A673 (cell line): ENCODE measurements at regions not wholly inside any gene's neighbourhood (a gene's known extent, or its start where the extent isn't known, plus 50 kb on each side); places are given as distances from the start of the nearest gene placed in this dataset.

ENCODE experiments used
- BruUV-seq: library from RNA; stranded (reverse); fragments of 400-500 nt; replicated peaks from 2 replicates; lab custom pipeline; 2021; lab: Mats Ljungman, UMichigan
- CTCF ChIA-PET: fragments of 300-600 bp; sonication (Branson Sonifier 250); formaldehyde crosslinking; loops from one replicate; lab custom pipeline; 2022; ENCODE audit warnings: antibody characterized with exemption; lab: Charles Lee
- POLR2A ChIA-PET: fragments of 300-600 bp; sonication (Branson Sonifier 250); formaldehyde crosslinking; loops from one replicate; lab custom pipeline; 2022; ENCODE audit warnings: antibody characterized with exemption; ENCODE audit not compliant: low non-redundant PET; lab: Charles Lee
- DNase-seq: peaks from one replicate; pipeline ENCODE4 v3.0.0-alpha.2; 2015; ENCODE audit warnings: low spot score
- H3K27ac ChIP-seq: fragments of 200-600 bp; sonication (generic); 2 replicates; pipeline ENCODE4 v1.5.1; 2016; ENCODE audit warnings: mixed run types, low read depth, mild to moderate bottlenecking, mixed read lengths, antibody characterized with exemption, low read length; ENCODE audit not compliant: poor library complexity, severe bottlenecking
- H3K27me3 ChIP-seq: fragments of 200-600 bp; sonication (generic); replicated peaks from 2 replicates; pipeline ENCODE4 v1.6.1; 2017; ENCODE audit warnings: mixed run types, low read depth, mild to moderate bottlenecking, mixed read lengths, antibody characterized with exemption, low read length; ENCODE audit not compliant: insufficient read depth, poor library complexity
- H3K36me3 ChIP-seq: fragments of 200-600 bp; sonication (generic); 2 replicates; pipeline ENCODE4 v1.6.1; 2016; ENCODE audit warnings: mixed run types, mild to moderate bottlenecking, mixed read lengths, antibody characterized with exemption, low read length; ENCODE audit not compliant: insufficient read depth, poor library complexity, severe bottlenecking
- H3K4me1 ChIP-seq: fragments of 200-600 bp; sonication (generic); 2 replicates; pipeline ENCODE4 v1.6.1; 2017; ENCODE audit warnings: mixed run types, mild to moderate bottlenecking, mixed read lengths, antibody characterized with exemption, low read length; ENCODE audit not compliant: insufficient read depth, poor library complexity, severe bottlenecking
- H3K4me3 ChIP-seq: fragments of 200-600 bp; sonication (generic); 2 replicates; pipeline ENCODE4 v1.5.1; 2016; ENCODE audit warnings: low read depth, mixed run types, mild to moderate bottlenecking, mixed read lengths, low read length; ENCODE audit not compliant: poor library complexity, severe bottlenecking
- H3K9me3 ChIP-seq: fragments of 200-600 bp; sonication (generic); 2 replicates; pipeline ENCODE4 v1.6.1; 2016; ENCODE audit warnings: mixed run types, low read depth, mild to moderate bottlenecking, mixed read lengths, antibody characterized with exemption, low read length; ENCODE audit not compliant: poor library complexity, severe bottlenecking
- CTCF ChIP-seq: fragments of 300-800, 200-600 bp; sonication (generic); conservative IDR thresholded peaks from 2 replicates; pipeline ENCODE4 v1.5.1; 2017; ENCODE audit warnings: low read depth, mild to moderate bottlenecking, antibody characterized with exemption, low read length, moderate library complexity, mixed read lengths
- EZH2 ChIP-seq: fragments of 200-600 bp; sonication (generic); IDR thresholded peaks from 2 replicates; pipeline ENCODE4 v1.6.1; 2017; ENCODE audit warnings: borderline replicate concordance, low read depth, mild to moderate bottlenecking, mixed read lengths, antibody characterized with exemption, low read length; ENCODE audit not compliant: poor library complexity, severe bottlenecking
- intact Hi-C: fragments of 100-400 bp; cut with micrococcal nuclease; formaldehyde crosslinking; loops from one replicate; pipeline ENCODE4 v1.10.0; 2022; ENCODE audit not compliant: unreplicated experiment

GRCh38 chr1:195202241-195202640 is 1406.0 kb downstream of the KCNT2 start:
- no peak for DNase-seq
- intact Hi-C loops: no loop called here
- no peaks in the 10 kb centered on the region for H3K9me3 ChIP-seq
- TF ChIP-seq CTCF: no peak
- no peak for TF ChIP-seq EZH2
- H3K27ac ChIP-seq: no peak overlapping the region
- H3K4me3 ChIP-seq: no peak overlapping the region
- no TSS peak for BruUV-seq
- ChIA-PET CTCF (no interaction called here), POLR2A (no interaction called here)
- H3K4me1 ChIP-seq: no peaks in the 10 kb centered on the region
- no peaks in the 10 kb centered on the region for H3K27me3 ChIP-seq
- H3K36me3 ChIP-seq: no peaks in the 10 kb centered on the region

DNA sequence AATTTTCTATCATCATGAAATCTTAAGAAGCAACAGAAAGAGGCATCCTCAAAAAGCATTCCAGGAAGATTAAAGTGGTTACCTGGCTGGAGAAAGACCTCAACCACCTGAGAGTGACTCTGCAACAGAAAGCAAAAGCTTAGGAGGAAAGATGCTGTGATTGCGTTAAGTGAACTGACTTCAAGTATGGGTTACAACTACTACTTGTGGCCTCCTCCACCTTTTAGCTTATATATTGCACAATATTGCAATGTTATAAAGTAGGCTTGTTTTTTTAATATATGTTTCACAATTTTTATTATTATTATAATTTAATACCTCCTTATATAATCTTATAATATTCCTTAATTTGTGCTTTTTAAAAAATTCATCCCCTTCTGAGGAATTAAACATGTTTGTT is 1407.5 kb downstream of the KCNT2 start:
- BruUV-seq: no TSS peak
- DNase-seq: no peak
- H3K27ac ChIP-seq: no peak overlapping the region
- no peak for TF ChIP-seq CTCF
- no peak for TF ChIP-seq EZH2
- intact Hi-C loops: no loop called here
- H3K36me3 ChIP-seq: no peaks in the 10 kb centered on the region
- no peaks in the 10 kb centered on the region for H3K4me1 ChIP-seq
- no peak overlapping the region for H3K4me3 ChIP-seq
- POLR2A ChIA-PET: no interaction called here
- H3K27me3 ChIP-seq: no peaks in the 10 kb centered on the region
- H3K9me3 ChIP-seq: no peaks in the 10 kb centered on the region
- CTCF ChIA-PET: no interaction called here

- Histone ChIP-seq H3K27ac (no peak overlapping the region), H3K27me3 (no peaks in the 10 kb centered on the region), H3K4me1 (no peaks in the 10 kb centered on the region), H3K4me3 (no peak overlapping the region), H3K9me3 (no peaks in the 10 kb centered on the region), H3K36me3 (no peaks in the 10 kb centered on the region)
- no peak for DNase-seq
- TF ChIP-seq CTCF (no peak), EZH2 (no peak)
- intact Hi-C loops: no loop called here
- ChIA-PET POLR2A (no interaction called here), CTCF (no interaction called here)
- no TSS peak for BruUV-seq
Measured at GRCh38 chr1:195197116-195197515, 1411.1 kb downstream of the KCNT2 start.
